OCI-LY1 (cell line): ENCODE measurements at regions not wholly inside any gene's neighbourhood (a gene's known extent, or its start where the extent isn't known, plus 50 kb on each side); places are given as distances from the start of the nearest gene placed in this dataset.

ENCODE experiments used
- EZH2 ChIP-seq: fragments of 200-600 bp; sonication (generic), shearing (Covaris generic); IDR thresholded peaks from 2 replicates; pipeline ENCODE4 v1.8.0; 2017; ENCODE audit warnings: borderline replicate concordance, mixed run types, mild to moderate bottlenecking, antibody characterized with exemption, low read length, moderate library complexity, mixed read lengths
- TF ChIP-seq, protein P1 (sequence below): fragments of 200-600 bp; sonication (generic), shearing (Covaris generic); IDR thresholded peaks from 2 replicates; pipeline ENCODE4 v1.5.1; 2017; ENCODE audit warnings: mild to moderate bottlenecking, antibody characterized with exemption, low read length, moderate library complexity, mixed read lengths

DNA sequence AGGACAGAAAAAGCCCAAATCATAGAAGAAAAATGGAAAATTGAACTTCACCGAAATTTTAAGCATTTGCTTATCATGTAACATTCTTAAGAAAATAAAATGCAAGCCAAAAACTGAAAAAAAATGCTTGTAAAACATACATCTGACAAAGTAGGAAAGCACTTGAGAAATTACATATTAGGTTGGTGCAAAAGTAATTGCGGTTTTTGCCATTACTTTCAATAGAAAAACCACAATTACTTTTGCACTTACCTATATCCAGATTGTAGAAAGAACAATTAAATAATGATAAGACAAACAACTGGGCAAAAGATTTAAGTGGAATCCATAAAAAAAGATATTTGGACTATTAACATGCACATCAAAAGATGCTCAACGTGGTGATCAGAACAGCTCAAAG is 146.2 kb downstream of the TBXT start:
- TF ChIP-seq, protein P1, sequence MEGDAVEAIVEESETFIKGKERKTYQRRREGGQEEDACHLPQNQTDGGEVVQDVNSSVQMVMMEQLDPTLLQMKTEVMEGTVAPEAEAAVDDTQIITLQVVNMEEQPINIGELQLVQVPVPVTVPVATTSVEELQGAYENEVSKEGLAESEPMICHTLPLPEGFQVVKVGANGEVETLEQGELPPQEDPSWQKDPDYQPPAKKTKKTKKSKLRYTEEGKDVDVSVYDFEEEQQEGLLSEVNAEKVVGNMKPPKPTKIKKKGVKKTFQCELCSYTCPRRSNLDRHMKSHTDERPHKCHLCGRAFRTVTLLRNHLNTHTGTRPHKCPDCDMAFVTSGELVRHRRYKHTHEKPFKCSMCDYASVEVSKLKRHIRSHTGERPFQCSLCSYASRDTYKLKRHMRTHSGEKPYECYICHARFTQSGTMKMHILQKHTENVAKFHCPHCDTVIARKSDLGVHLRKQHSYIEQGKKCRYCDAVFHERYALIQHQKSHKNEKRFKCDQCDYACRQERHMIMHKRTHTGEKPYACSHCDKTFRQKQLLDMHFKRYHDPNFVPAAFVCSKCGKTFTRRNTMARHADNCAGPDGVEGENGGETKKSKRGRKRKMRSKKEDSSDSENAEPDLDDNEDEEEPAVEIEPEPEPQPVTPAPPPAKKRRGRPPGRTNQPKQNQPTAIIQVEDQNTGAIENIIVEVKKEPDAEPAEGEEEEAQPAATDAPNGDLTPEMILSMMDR: no peak
- TF ChIP-seq EZH2: no peak
